B cell (primary cell): ENCODE measurements at regions not wholly inside any gene's neighbourhood (a gene's known extent, or its start where the extent isn't known, plus 50 kb on each side); places are given as distances from the start of the nearest gene placed in this dataset.

Experiments used
- ATAC-seq: fragments of 200-7000 bp; cut with Tn5 transposase; one replicate; pipeline ENCODE4 v1.10.0; 2021; ENCODE audit warnings: low read depth, mild to moderate bottlenecking, moderate number of reproducible peaks, moderate library complexity
- CTCF ChIA-PET: fragments of 350-600 bp; sonication (Branson Sonifier 250); formaldehyde crosslinking; loops from one replicate; lab custom pipeline; 2021; ENCODE audit warnings: antibody characterized with exemption, inconsistent platforms; lab: Charles Lee
- POLR2A ChIA-PET: fragments of 350-600 bp; sonication (Branson Sonifier 250); formaldehyde crosslinking; loops from one replicate; lab custom pipeline; 2021; ENCODE audit warnings: antibody characterized with exemption; lab: Charles Lee
- DNase-seq: peaks from one replicate; pipeline ENCODE4 v3.0.0; 2013
- H2AFZ ChIP-seq: 2 replicates; pipeline ENCODE4 v1.6.1; 2012; ENCODE audit warnings: mild to moderate bottlenecking, low read depth, low read length; ENCODE audit not compliant: insufficient read depth, poor library complexity, severe bottlenecking
- H3K27ac ChIP-seq, 2 donors: 1 replicate in 1 of 2; 2 replicates in 1 of 2; pipeline ENCODE4 v1.5.1; 2012 to 2013; ENCODE audit warnings: low read length in 2 of 2, mild to moderate bottlenecking in 2 of 2, moderate library complexity in 1 of 2
- H3K27me3 ChIP-seq, 4 experiments: fragments of 200-600 bp in 1 of 4; sonication (generic) in 1 of 4; replicated peaks in 1 of 4; 1 replicate in 2 of 4; 2 replicates in 2 of 4; pipeline versions ENCODE4 v1.6.1 to v1.7.0; 2013 to 2016; ENCODE audit warnings: low read length in 3 of 4, mild to moderate bottlenecking in 2 of 4, mixed read lengths in 1 of 4, moderate library complexity in 1 of 4; ENCODE audit not compliant: insufficient read depth in 4 of 4, control insufficient read depth in 3 of 4; ENCODE audit errors: control extremely low read depth in 1 of 4
- H3K36me3 ChIP-seq, 2 experiments: replicated peaks in 1 of 2; 1 replicate in 1 of 2; 2 replicates in 1 of 2; pipeline versions ENCODE4 v1.6.1 to v1.7.1; 2013; ENCODE audit warnings: low read length in 1 of 2; ENCODE audit not compliant: insufficient read depth in 2 of 2, control insufficient read depth in 1 of 2; ENCODE audit errors: control extremely low read depth in 1 of 2, extremely low read depth in 1 of 2
- H3K4me1 ChIP-seq, 2 donors: fragments of 200-600 bp in 1 of 2; sonication (generic) in 1 of 2; 1 replicate in 1 of 2; 2 replicates in 1 of 2; pipeline versions ENCODE4 v1.5.1 to v1.6.1; 2013 to 2017; ENCODE audit warnings: low read length in 2 of 2; ENCODE audit not compliant: control insufficient read depth in 2 of 2, insufficient read depth in 2 of 2
- H3K4me2 ChIP-seq: replicated peaks from 2 replicates; pipeline ENCODE3; 2012; ENCODE audit warnings: mild to moderate bottlenecking, low read depth, low read length; ENCODE audit not compliant: poor library complexity, severe bottlenecking
- H3K4me3 ChIP-seq, 5 experiments: fragments of 200-600 bp in 1 of 5; sonication (generic) in 1 of 5; 1 replicate in 3 of 5; 2 replicates in 2 of 5; pipeline versions ENCODE4 v1.5.1 to v1.7.0; 2011 to 2016; ENCODE audit warnings: low read length in 4 of 5, mild to moderate bottlenecking in 4 of 5, low read depth in 2 of 5, control low read depth in 1 of 5, moderate library complexity in 1 of 5; ENCODE audit not compliant: insufficient read depth in 1 of 5; ENCODE audit errors: control extremely low read depth in 1 of 5, extremely low read depth in 1 of 5
- H3K79me2 ChIP-seq: fragments of 200-600 bp; sonication (generic); one replicate; pipeline ENCODE4 v1.6.0; 2016; ENCODE audit warnings: low read length; ENCODE audit not compliant: control insufficient read depth, insufficient read depth
- H3K9ac ChIP-seq: fragments of 200-600 bp; sonication (generic); 2 replicates; pipeline ENCODE4 v1.6.1; 2017; ENCODE audit warnings: mild to moderate bottlenecking, low read length, moderate library complexity
- H3K9me3 ChIP-seq, 3 donors: one replicate each; pipeline versions ENCODE4 v1.6.1 to v1.7.1; 2013; ENCODE audit warnings: low read length in 2 of 3; ENCODE audit not compliant: control insufficient read depth in 2 of 3, insufficient read depth in 1 of 3; ENCODE audit errors: control extremely low read depth in 1 of 3
- H4K20me1 ChIP-seq: 2 replicates; pipeline ENCODE4 v1.6.0; 2012; ENCODE audit warnings: mild to moderate bottlenecking, low read length; ENCODE audit not compliant: insufficient read depth, control insufficient read depth, poor library complexity, severe bottlenecking
- H3K27ac Mint-ChIP-seq: one replicate; pipeline ENCODE4 v1.8.0; 2021; ENCODE audit warnings: mixed read lengths
- H3K27me3 Mint-ChIP-seq: one replicate; pipeline ENCODE4 v1.8.0; 2021; ENCODE audit warnings: mixed read lengths
- H3K4me1 Mint-ChIP-seq: one replicate; pipeline ENCODE4 v1.8.0; 2021; ENCODE audit warnings: mixed read lengths
- H3K4me3 Mint-ChIP-seq: one replicate; pipeline ENCODE4 v1.8.0; 2021; ENCODE audit warnings: mixed read lengths
- H3K9me3 Mint-ChIP-seq: one replicate; pipeline ENCODE4 v1.8.0; 2022; ENCODE audit warnings: mixed read lengths; ENCODE audit not compliant: insufficient read depth
- CTCF ChIP-seq: fragments of 200-600 bp; IDR thresholded peaks from one replicate; pipeline ENCODE4 v1.8.0; 2022; ENCODE audit warnings: antibody characterized with exemption, mild to moderate bottlenecking
- EZH2 ChIP-seq: IDR thresholded peaks from 2 replicates; pipeline ENCODE4 v1.6.1; 2012; ENCODE audit warnings: borderline replicate concordance, low read depth, mild to moderate bottlenecking, moderate library complexity, low read length; ENCODE audit not compliant: insufficient read depth, poor library complexity, severe bottlenecking
- WGBS: methylation state at CpG from one replicate; pipeline ENCODE4 v1.1.5; 2013; ENCODE audit warnings: missing lambda C conversion rate; ENCODE audit not compliant: insufficient coverage; 5-methylcytosine and 5-hydroxymethylcytosine counted together
- intact Hi-C: fragments of 100-400 bp; cut with micrococcal nuclease; formaldehyde crosslinking; loops from one replicate; pipeline ENCODE4 v1.10.0; 2022

GRCh38 chr13:76692346-76692745 is 193.9 kb downstream of the KCTD12 start:
- Histone ChIP-seq H2AFZ (no peak overlapping the region), H3K79me2 (no peaks in the 10 kb centered on the region), H3K9ac (no peak overlapping the region), H3K4me3 (no peak overlapping the region), H4K20me1 (no peaks in the 10 kb centered on the region), H3K36me3 (no peaks in the 10 kb centered on the region), H3K4me1 (no peaks in the 10 kb centered on the region), H3K27ac (no peak overlapping the region), H3K27me3 (no peaks in the 10 kb centered on the region), H3K4me2 (no peak overlapping the region), H3K9me3 (no peaks in the 10 kb centered on the region)
- no peaks in the 10 kb centered on the region for H3K9me3 Mint-ChIP-seq
- POLR2A ChIA-PET, result no interaction called here
- no peak for TF ChIP-seq CTCF
- TF ChIP-seq EZH2, result no peak
- intact Hi-C loops, result no loop called here
- H3K27ac Mint-ChIP-seq, result no peak overlapping the region
- ATAC-seq, result no peak
- no CpG with 5 or more reads among the region's 1 CpG for WGBS
- H3K4me3 Mint-ChIP-seq, result no peak overlapping the region
- H3K4me1 Mint-ChIP-seq, result no peaks in the 10 kb centered on the region
- CTCF ChIA-PET, result no interaction called here
- no peak for DNase-seq
- peaks cover 4% of the 10 kb centered on the region for H3K27me3 Mint-ChIP-seq

GRCh38 chr13:76690611-76691010 is 195.6 kb downstream of the KCTD12 start:
- intact Hi-C loops, result no loop called here
- no peaks in the 10 kb centered on the region for H3K4me1 Mint-ChIP-seq
- Histone ChIP-seq H3K4me1 (no peaks in the 10 kb centered on the region), H3K4me2 (no peak overlapping the region), H3K27me3 (no peaks in the 10 kb centered on the region), H3K27ac (no peak overlapping the region), H3K36me3 (no peaks in the 10 kb centered on the region), H4K20me1 (no peaks in the 10 kb centered on the region), H3K9me3 (no peaks in the 10 kb centered on the region), H3K9ac (no peak overlapping the region), H3K79me2 (no peaks in the 10 kb centered on the region), H2AFZ (no peak overlapping the region), H3K4me3 (no peak overlapping the region)
- 95% methylated on average over 2 of the region's 2 CpGs for WGBS
- H3K4me3 Mint-ChIP-seq, result no peak overlapping the region
- no peaks in the 10 kb centered on the region for H3K27me3 Mint-ChIP-seq
- CTCF ChIA-PET, result no interaction called here
- POLR2A ChIA-PET, result no interaction called here
- ATAC-seq (no peak), DNase-seq (no peak)
- TF ChIP-seq CTCF (no peak), EZH2 (no peak)
- H3K9me3 Mint-ChIP-seq, result no peaks in the 10 kb centered on the region
- H3K27ac Mint-ChIP-seq, result no peak overlapping the region
